Amniotic epithelial cell (primary cell): ENCODE measurements at regions not wholly inside any gene's neighbourhood (a gene's known extent, or its start where the extent isn't known, plus 50 kb on each side); places are given as distances from the start of the nearest gene placed in this dataset.

ENCODE experiments used
- DNase-seq: peaks from one replicate; pipeline ENCODE4 v3.0.0-alpha.2; 2010; ENCODE audit warnings: low read depth

- peak; percentile 81 for DNase-seq
These were observed 96.9 kb downstream of the FAM76B start for GRCh38 chr11:95692526-95693260.

- no peak for DNase-seq
These were observed 99.5 kb downstream of the FAM76B start for GRCh38 chr11:95690100-95690499.

GRCh38 chr11:95688501-95689222 lies 100.9 kb downstream of the FAM76B start:
- no peak for DNase-seq

GRCh38 chr11:95688015-95688414 lies 101.6 kb downstream of the FAM76B start:
- DNase-seq: no peak

GRCh38 chr11:95686265-95686664 lies 103.3 kb downstream of the FAM76B start:
- DNase-seq: no peak

GRCh38 chr11:95684701-95685100 lies 104.9 kb downstream of the FAM76B start:
- no peak for DNase-seq

GRCh38 chr11:95684170-95684569 lies 105.4 kb downstream of the FAM76B start:
- DNase-seq: no peak

- peak; percentile 56 for DNase-seq
These were observed 107.0 kb downstream of the FAM76B start for GRCh38 chr11:95682552-95682951.

- DNase-seq: peak; percentile 87
These were observed 109.2 kb downstream of the FAM76B start for GRCh38 chr11:95680169-95680929.

GRCh38 chr11:95678988-95679387 lies 110.6 kb downstream of the FAM76B start:
- no peak for DNase-seq

- no peak for DNase-seq
These were observed 113.3 kb downstream of the FAM76B start for GRCh38 chr11:95676308-95676707.

- no peak for DNase-seq
These were observed 114.0 kb downstream of the FAM76B start for GRCh38 chr11:95675585-95675984.

GRCh38 chr11:95674657-95675358 lies 114.8 kb downstream of the FAM76B start:
- DNase-seq: no peak

GRCh38 chr11:95671768-95672167 lies 117.8 kb downstream of the FAM76B start:
- DNase-seq: no peak

- DNase-seq: no peak
These were observed 121.5 kb downstream of the FAM76B start for GRCh38 chr11:95668131-95668530.

- no peak for DNase-seq
These were observed 128.4 kb downstream of the FAM76B start for GRCh38 chr11:95661162-95661561.

- no peak for DNase-seq
These were observed 129.5 kb downstream of the FAM76B start for GRCh38 chr11:95660038-95660437.

- peak; percentile 34 for DNase-seq
These were observed 130.5 kb downstream of the FAM76B start for GRCh38 chr11:95659088-95659487.

- DNase-seq: no peak
These were observed 134.0 kb downstream of the FAM76B start for GRCh38 chr11:95655536-95655935.

GRCh38 chr11:95653680-95654079 lies 135.9 kb downstream of the FAM76B start:
- no peak for DNase-seq

- no peak for DNase-seq
These were observed 136.5 kb downstream of the FAM76B start for GRCh38 chr11:95653099-95653498.

- DNase-seq: no peak
These were observed 137.5 kb downstream of the FAM76B start for GRCh38 chr11:95652002-95652472.
